Vagina (tissue), 2 donors: ENCODE measurements at regions not wholly inside any gene's neighbourhood (a gene's known extent, or its start where the extent isn't known, plus 50 kb on each side); places are given as distances from the start of the nearest gene placed in this dataset.

ENCODE experiments used
- DNase-seq, 2 donors: peaks; one replicate each; pipeline ENCODE4 v3.0.0-alpha.2; 2017; ENCODE audit errors: extremely low spot score in 2 of 2
- H3K27ac ChIP-seq: fragments of 200-600 bp; sonication (generic); one replicate; pipeline ENCODE4 v1.5.1; 2019
- H3K27me3 ChIP-seq: fragments of 200-600 bp; sonication (generic); one replicate; pipeline ENCODE4 v1.5.1; 2019
- H3K36me3 ChIP-seq, 2 donors: fragments of 200-600 bp; sonication (generic); one replicate each; pipeline ENCODE4 v1.5.1; 2017 to 2019
- H3K4me1 ChIP-seq: fragments of 200-600 bp; sonication (generic); one replicate; pipeline ENCODE4 v1.5.1; 2019
- H3K4me3 ChIP-seq, 2 donors: fragments of 200-600 bp; sonication (generic); 1 replicate in 1 of 2; 2 replicates in 1 of 2; pipeline ENCODE4 v1.5.1; 2016 to 2019
- H3K9me3 ChIP-seq: fragments of 200-600 bp; sonication (generic); one replicate; pipeline ENCODE4 v1.5.1; 2019
- CTCF ChIP-seq, 3 experiments: fragments of 450-650 bp in 2 of 3; fragments of 200-600 bp in 1 of 3; sonication (generic) in 1 of 3; IDR thresholded peaks; one replicate each; pipeline ENCODE4 v1.5.1; 2017 to 2019; ENCODE audit warnings: antibody characterized with exemption in 3 of 3, mild to moderate bottlenecking in 2 of 3, moderate library complexity in 2 of 3
- POLR2A ChIP-seq, 2 donors: fragments of 450-650 bp; IDR thresholded peaks; one replicate each; pipeline ENCODE4 v1.6.1; 2017; ENCODE audit warnings: antibody characterized with exemption in 2 of 2, mild to moderate bottlenecking in 2 of 2, moderate library complexity in 2 of 2
- POLR2AphosphoS5 ChIP-seq, 2 donors: sonication (generic); formaldehyde crosslinking; IDR thresholded peaks; one replicate each; pipeline ENCODE4 v1.9.0; 2017; ENCODE audit warnings: antibody characterized with exemption in 2 of 2, mild to moderate bottlenecking in 2 of 2, low read depth in 1 of 2; ENCODE audit not compliant: insufficient read depth in 1 of 2
- intact Hi-C: fragments of 100-400 bp; cut with DNase I; formaldehyde crosslinking; loops from one replicate; pipeline ENCODE4 v1.15.1; 2023

GRCh38 chr6:11951868-11952267, 60.2 kb upstream of the HIVEP1 start:
- no peaks in the 10 kb centered on the region for H3K27me3 ChIP-seq
- no peak for DNase-seq
- no peaks in the 10 kb centered on the region for H3K36me3 ChIP-seq
- intact Hi-C loops, result no loop called here
- no peaks in the 10 kb centered on the region for H3K4me1 ChIP-seq
- H3K4me3 ChIP-seq, result no peak overlapping the region
- no peaks in the 10 kb centered on the region for H3K9me3 ChIP-seq
- H3K27ac ChIP-seq, result no peak overlapping the region
- TF ChIP-seq POLR2AphosphoS5 (IDR thresholded peaks at IDR 0.05; ENCODE audit: insufficient read depth in 1 of 2, low read depth in 1 of 2) (no peak), POLR2A (IDR thresholded peaks at IDR 0.05) (no peak), CTCF (IDR thresholded peaks at IDR 0.05) (no peak)

GRCh38 chr6:11950109-11950508, 62.0 kb upstream of the HIVEP1 start:
- H3K4me1 ChIP-seq, result no peaks in the 10 kb centered on the region
- no peaks in the 10 kb centered on the region for H3K9me3 ChIP-seq
- TF ChIP-seq POLR2A (IDR thresholded peaks at IDR 0.05) (no peak), CTCF (IDR thresholded peaks at IDR 0.05) (no peak), POLR2AphosphoS5 (IDR thresholded peaks at IDR 0.05; ENCODE audit: insufficient read depth in 1 of 2, low read depth in 1 of 2) (no peak)
- intact Hi-C loops, result no loop called here
- DNase-seq, result no peak
- H3K4me3 ChIP-seq, result no peak overlapping the region
- no peaks in the 10 kb centered on the region for H3K27me3 ChIP-seq
- no peak overlapping the region for H3K27ac ChIP-seq
- H3K36me3 ChIP-seq, result no peaks in the 10 kb centered on the region

DNA sequence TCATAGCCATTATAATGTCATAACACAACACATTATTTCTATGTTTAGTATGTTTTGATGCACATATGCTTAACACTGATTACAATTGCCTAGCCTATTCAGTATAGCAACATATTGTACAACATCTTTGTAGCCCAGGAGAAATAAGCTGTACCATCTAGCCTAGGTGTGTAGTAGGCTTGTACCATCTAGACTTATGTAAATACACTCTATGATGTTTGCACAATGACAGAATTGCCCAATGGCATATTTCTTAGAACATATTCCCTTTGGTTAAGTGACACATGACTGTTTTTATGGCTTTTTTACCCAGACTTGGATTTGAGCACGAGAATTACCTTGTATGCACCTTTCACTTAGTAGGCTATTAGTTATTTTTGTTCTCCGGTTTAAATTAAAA, 64.5 kb upstream of the HIVEP1 start:
- H3K27ac ChIP-seq, result no peak overlapping the region
- H3K4me3 ChIP-seq, result no peak overlapping the region
- no peak for DNase-seq
- intact Hi-C loops, result no loop called here
- no peaks in the 10 kb centered on the region for H3K36me3 ChIP-seq
- no peaks in the 10 kb centered on the region for H3K27me3 ChIP-seq
- H3K9me3 ChIP-seq, result no peaks in the 10 kb centered on the region
- TF ChIP-seq CTCF (IDR thresholded peaks at IDR 0.05), result no peak
- no peak for TF ChIP-seq POLR2A (IDR thresholded peaks at IDR 0.05)
- TF ChIP-seq POLR2AphosphoS5 (IDR thresholded peaks at IDR 0.05; ENCODE audit: insufficient read depth in 1 of 2, low read depth in 1 of 2), result no peak
- no peaks in the 10 kb centered on the region for H3K4me1 ChIP-seq

DNA sequence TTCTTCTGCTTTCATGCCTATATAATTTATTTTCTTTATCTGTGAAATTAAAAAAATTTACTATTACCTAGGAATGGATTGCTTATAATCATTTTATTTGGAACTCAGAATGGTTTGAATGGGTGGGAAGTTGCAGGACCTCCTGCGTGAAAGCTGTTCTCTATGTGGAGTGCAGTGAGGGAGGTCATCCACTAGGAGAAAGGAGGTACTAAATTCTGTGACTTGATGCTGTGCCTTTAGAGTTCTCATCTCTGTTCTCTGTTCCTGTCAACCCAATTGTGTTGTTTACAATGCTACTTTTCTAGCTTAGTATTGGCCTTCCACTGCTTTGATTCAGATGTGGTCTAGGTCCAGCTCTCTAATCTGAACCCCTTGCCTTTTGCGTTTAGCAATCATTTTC, 65.0 kb upstream of the HIVEP1 start:
- Histone ChIP-seq H3K9me3 (no peaks in the 10 kb centered on the region), H3K27me3 (no peaks in the 10 kb centered on the region), H3K4me1 (no peaks in the 10 kb centered on the region), H3K36me3 (no peaks in the 10 kb centered on the region), H3K4me3 (no peak overlapping the region), H3K27ac (no peak overlapping the region)
- no peak for DNase-seq
- intact Hi-C loops, result no loop called here
- TF ChIP-seq CTCF (IDR thresholded peaks at IDR 0.05) (no peak), POLR2A (IDR thresholded peaks at IDR 0.05) (no peak), POLR2AphosphoS5 (IDR thresholded peaks at IDR 0.05; ENCODE audit: insufficient read depth in 1 of 2, low read depth in 1 of 2) (no peak)

DNA sequence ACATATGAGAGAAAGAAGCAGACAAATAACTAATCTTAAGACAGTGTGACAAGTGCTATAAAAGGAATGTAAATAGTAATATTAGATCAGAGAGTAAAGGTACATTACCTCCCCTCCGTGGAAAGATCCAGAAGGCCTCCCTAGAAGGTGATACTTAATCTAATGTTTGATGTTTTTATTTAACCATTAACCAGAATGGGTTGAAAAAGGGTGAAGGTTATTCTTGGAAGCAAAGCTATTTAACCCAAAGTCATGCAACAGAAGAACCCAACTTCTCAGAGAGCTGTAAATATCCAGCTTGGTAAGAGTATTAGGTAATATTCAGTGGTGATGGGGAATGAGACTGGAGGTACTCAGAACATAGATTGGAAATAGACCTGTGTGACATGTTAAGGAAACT, 68.0 kb upstream of the HIVEP1 start:
- no peaks in the 10 kb centered on the region for H3K4me1 ChIP-seq
- no peaks in the 10 kb centered on the region for H3K9me3 ChIP-seq
- no peak for DNase-seq
- H3K36me3 ChIP-seq, result no peaks in the 10 kb centered on the region
- intact Hi-C loops, result no loop called here
- no peak overlapping the region for H3K27ac ChIP-seq
- no peak for TF ChIP-seq POLR2A (IDR thresholded peaks at IDR 0.05)
- TF ChIP-seq CTCF (IDR thresholded peaks at IDR 0.05), result no peak
- TF ChIP-seq POLR2AphosphoS5 (IDR thresholded peaks at IDR 0.05; ENCODE audit: insufficient read depth in 1 of 2, low read depth in 1 of 2), result no peak
- no peaks in the 10 kb centered on the region for H3K27me3 ChIP-seq
- no peak overlapping the region for H3K4me3 ChIP-seq
